ENCODE measurements at regions not wholly inside any gene's neighbourhood (a gene's known extent, or its start where the extent isn't known, plus 50 kb on each side); places are given as distances from the start of the nearest gene placed in this dataset.

GRCh38 chr6:94099072-94099471 lies 679.7 kb upstream of the EPHA7 start:
- DNase-seq (ENCODE audit: low read depth), result no peak
- no peak for TF ChIP-seq CTCF (IDR thresholded peaks at IDR 0.05; ENCODE audit: low read length, missing control alignments)
- no peak overlapping the region for H3K4me3 ChIP-seq (replicated peaks; ENCODE audit: low read depth, low read length)

GRCh38 chr6:94095961-94096360 lies 676.6 kb upstream of the EPHA7 start:
- no peak for TF ChIP-seq CTCF (IDR thresholded peaks at IDR 0.05; ENCODE audit: low read length, missing control alignments)
- DNase-seq (ENCODE audit: low read depth), result no peak
- H3K4me3 ChIP-seq (replicated peaks; ENCODE audit: low read depth, low read length), result no peak overlapping the region

- H3K4me3 ChIP-seq (replicated peaks; ENCODE audit: low read depth, low read length), result no peak overlapping the region
- TF ChIP-seq CTCF (IDR thresholded peaks at IDR 0.05; ENCODE audit: low read length, missing control alignments), result no peak
- no peak for DNase-seq (ENCODE audit: low read depth)
Observed at GRCh38 chr6:94089941-94090340, 670.6 kb upstream of the EPHA7 start.

GRCh38 chr6:94088870-94089269 lies 669.5 kb upstream of the EPHA7 start:
- H3K4me3 ChIP-seq (replicated peaks; ENCODE audit: low read depth, low read length), result no peak overlapping the region
- DNase-seq (ENCODE audit: low read depth), result no peak
- no peak for TF ChIP-seq CTCF (IDR thresholded peaks at IDR 0.05; ENCODE audit: low read length, missing control alignments)

- TF ChIP-seq CTCF (IDR thresholded peaks at IDR 0.05; ENCODE audit: low read length, missing control alignments), result no peak
- H3K4me3 ChIP-seq (replicated peaks; ENCODE audit: low read depth, low read length), result no peak overlapping the region
- no peak for DNase-seq (ENCODE audit: low read depth)
Observed at GRCh38 chr6:94074764-94075163, 655.4 kb upstream of the EPHA7 start.

- no peak overlapping the region for H3K4me3 ChIP-seq (replicated peaks; ENCODE audit: low read depth, low read length)
- DNase-seq (ENCODE audit: low read depth), result peak; percentile 3
- peak; percentile 23 for TF ChIP-seq CTCF (IDR thresholded peaks at IDR 0.05; ENCODE audit: low read length, missing control alignments)
Observed at GRCh38 chr6:94071835-94072234, 652.5 kb upstream of the EPHA7 start.

GRCh38 chr6:94065707-94066337 lies 646.5 kb upstream of the EPHA7 start:
- H3K4me3 ChIP-seq (replicated peaks; ENCODE audit: low read depth, low read length), result no peak overlapping the region
- no peak for TF ChIP-seq CTCF (IDR thresholded peaks at IDR 0.05; ENCODE audit: low read length, missing control alignments)
- DNase-seq (ENCODE audit: low read depth), result no peak

Data from fibroblast of pulmonary artery (primary cell).